Stimulated activated CD4-positive, alpha-beta T cell treated with anti-CD3 and anti-CD28 coated beads, Interleukin-2, amount 100 ng/mL, for 24 hours (primary cell): ENCODE measurements at regions not wholly inside any gene's neighbourhood (a gene's known extent, or its start where the extent isn't known, plus 50 kb on each side); places are given as distances from the start of the nearest gene placed in this dataset.
A peak's percentile ranks its signal among the peaks of the same experiment; 100 is the strongest.
"Not testable (repeated sequence)": the region's sequence is repeated elsewhere in the genome, so short reads cannot be mapped to it uniquely, and the experiment has no call there.

Experiments used
- DNase-seq, 2 donors: peaks; one replicate each; pipeline ENCODE4 v3.0.0-alpha.2; 2020

DNA sequence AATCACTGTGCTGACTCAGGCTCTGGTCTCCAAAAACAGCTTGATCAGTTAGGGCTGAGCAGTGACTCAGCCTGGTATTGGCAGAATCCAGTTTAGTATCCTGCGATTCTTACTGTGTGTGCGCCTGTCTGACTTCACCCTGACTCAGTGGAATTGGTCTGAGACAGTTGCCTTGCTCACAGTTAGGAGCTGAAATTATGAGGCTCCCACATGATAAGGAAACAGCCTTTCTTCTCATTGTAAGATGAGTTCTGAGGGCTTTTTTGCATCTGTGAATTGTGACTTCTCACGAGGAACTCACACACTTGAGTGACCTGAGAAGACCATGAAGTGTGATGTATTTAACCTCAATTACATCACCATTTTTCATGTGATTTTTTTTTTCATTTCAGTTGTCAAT, 1282.4 kb downstream of the RPIA start:
- DNase-seq: not testable (repeated sequence)

- not testable (repeated sequence) for DNase-seq
These were observed 1288.5 kb downstream of the RPIA start for GRCh38 chr2:89979826-89980537.

GRCh38 chr2:89982246-89982645, 1290.8 kb downstream of the RPIA start:
- not testable (repeated sequence) for DNase-seq

GRCh38 chr2:89985650-89986049, 1294.2 kb downstream of the RPIA start:
- not testable (repeated sequence) for DNase-seq

- DNase-seq: not testable (repeated sequence)
These were observed 1295.1 kb downstream of the RPIA start for GRCh38 chr2:89986532-89986931.

- DNase-seq: not testable (repeated sequence)
These were observed 1305.3 kb downstream of the RPIA start for GRCh38 chr2:89996779-89997178.

DNA sequence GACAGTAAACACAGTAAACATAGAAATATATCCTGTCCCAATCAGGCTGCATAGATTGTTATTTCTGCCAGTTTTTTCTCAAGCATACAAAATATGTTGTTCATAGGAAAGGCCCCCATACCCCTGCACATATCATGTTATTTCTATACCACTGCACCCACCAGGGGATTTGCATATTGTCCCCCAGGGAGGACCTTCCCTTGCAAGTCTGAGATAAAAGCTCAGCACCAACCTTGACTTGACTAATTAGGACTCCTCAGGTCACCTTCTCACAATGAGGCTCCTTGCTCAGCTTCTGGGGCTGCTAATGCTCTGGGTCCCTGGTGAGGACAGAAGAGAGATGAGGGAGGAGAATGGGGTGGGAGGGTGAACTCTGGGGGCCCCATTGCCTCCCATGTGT, 1313.1 kb downstream of the RPIA start:
- DNase-seq: not testable (repeated sequence)

DNA sequence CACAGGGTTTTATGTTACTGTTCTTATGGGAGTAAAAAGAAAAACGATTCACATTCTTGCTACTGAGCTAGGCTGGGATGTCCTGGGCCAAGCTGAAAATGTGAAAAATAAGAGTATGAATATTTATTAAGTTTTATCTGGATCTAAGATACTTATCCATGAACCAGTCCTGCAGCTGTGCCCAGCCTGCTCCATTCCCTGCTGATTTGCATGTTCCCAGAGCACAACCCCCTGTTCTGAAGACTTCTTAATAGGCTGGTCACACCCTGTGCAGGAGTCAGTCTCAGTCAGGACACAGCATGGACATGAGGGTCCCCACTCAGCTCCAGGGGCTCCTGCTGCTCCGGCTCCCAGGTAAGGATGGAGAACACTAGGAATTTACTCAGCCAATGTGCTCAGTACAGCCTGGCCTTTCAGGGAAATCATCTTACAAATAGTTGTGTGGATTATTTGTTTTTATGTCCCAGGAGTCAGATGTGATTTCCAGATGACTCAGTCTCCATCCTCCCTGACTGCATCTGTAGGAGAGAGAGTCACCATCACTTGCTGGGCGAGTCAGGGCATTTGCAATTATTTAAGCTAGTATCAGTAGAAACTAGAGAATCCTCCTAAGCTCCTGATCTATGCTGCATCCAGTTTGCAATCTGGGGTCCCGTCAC, 1319.1 kb downstream of the RPIA start:
- not testable (repeated sequence) for DNase-seq

DNA sequence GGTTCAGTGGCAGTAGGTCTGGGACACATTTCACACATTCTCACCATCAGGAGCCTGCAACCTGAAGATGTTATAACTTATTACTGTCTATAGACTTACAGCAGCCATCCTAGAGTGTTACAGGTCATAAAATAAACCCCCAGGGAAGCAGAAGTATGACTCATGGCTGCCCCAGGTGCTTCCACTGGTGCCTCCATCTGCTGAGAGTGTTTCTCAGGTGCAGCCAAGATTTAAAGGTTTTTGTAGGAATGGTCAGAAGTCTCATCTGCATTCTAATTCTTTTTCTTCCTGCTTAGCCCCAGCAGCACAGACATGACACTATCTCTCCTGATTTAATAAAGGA, 1319.6 kb downstream of the RPIA start:
- not testable (repeated sequence) for DNase-seq

DNA sequence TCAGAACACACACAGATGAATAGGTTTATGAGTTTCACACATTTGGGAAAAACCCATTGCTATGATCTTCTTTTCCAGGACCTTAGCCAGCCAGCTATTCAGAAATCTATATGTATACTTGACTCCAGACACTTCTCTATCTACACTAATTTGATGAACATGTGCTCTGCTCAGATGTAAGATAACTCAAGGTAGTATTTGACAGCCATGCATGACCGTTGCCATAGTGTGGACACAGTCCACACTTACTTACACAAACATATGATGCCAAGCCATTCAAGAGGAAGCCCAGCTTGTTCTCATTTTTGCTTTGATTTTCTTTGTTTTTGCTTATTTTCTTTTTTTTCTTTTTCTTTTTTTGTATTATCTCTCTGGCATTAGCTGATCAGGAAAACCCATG, 1328.4 kb downstream of the RPIA start:
- not testable (repeated sequence) for DNase-seq

GRCh38 chr2:90021234-90021633, 1329.8 kb downstream of the RPIA start:
- DNase-seq: not testable (repeated sequence)

GRCh38 chr2:90027231-90027643, 1335.8 kb downstream of the RPIA start:
- not testable (repeated sequence) for DNase-seq

DNA sequence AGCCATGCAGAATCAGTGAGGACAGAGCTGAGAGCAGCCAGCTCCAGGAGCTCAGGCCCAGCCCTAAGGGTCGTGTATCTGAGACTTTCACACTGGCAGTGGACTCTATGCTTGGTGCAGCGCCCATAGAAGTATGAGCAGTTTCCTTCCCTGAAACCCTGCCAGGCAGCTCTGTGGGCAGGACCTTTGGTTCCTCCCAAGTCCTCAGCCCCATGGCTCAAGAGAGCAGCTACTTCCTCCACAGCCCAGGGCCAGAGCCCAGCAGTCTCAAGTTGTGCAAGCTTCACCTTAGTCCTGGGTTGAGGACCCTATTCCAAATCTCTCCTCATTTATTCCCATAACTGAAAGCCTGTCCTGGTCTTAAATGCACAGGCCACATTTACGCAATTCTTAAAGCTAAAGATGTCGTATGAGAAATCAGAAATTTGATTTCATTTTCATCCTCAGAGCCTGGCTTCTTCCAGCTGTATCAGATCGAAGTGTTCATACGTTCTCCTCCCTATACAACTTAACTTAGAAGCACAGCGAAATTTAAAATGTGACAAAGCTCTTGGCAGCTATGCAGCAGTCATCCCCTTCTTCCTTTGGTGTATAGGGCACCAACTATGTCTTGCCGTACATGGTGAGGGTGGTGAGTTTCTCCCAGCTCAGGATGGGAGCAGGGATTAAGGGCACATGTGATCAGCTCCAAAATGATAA, 1337.1 kb downstream of the RPIA start:
- not testable (repeated sequence) for DNase-seq

DNA sequence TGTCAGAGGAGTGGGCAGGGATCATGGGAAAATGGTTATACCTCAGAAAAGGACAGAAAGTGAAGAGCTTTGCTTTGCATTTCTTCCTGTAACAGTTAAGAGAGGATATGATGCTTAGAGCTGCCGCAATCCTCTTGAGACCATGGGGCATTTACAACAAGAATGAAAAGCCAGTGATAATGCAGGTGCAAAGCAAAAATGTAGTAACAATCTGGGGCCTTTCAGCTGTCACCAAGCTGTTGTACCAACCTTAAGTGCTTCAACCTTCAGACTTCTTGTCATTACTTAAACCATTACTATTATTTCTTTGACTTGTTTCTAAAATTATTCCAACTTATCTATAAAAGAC, 1337.6 kb downstream of the RPIA start:
- DNase-seq: not testable (repeated sequence)

DNA sequence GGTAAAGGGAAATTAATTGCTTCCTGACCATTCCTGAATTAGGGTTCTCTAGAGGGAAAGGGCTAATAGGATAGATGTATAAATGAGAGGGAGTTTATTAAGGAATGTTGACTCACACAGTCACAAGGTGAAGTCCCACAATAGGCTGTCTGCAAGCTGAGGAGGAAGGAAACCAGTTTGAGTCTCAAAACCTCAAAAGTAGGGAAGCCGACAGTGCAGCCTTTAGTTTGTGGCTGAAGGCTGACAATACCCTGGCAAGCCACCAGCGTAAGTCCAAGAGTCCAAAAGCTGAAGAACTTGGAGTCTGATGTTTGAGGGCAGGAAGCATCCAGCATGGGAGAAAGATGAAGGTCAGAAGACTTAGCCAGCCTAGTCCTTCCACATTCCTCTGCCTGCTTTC, 1340.8 kb downstream of the RPIA start:
- DNase-seq: not testable (repeated sequence)

GRCh38 chr2:90036335-90036734, 1344.9 kb downstream of the RPIA start:
- not testable (repeated sequence) for DNase-seq

DNA sequence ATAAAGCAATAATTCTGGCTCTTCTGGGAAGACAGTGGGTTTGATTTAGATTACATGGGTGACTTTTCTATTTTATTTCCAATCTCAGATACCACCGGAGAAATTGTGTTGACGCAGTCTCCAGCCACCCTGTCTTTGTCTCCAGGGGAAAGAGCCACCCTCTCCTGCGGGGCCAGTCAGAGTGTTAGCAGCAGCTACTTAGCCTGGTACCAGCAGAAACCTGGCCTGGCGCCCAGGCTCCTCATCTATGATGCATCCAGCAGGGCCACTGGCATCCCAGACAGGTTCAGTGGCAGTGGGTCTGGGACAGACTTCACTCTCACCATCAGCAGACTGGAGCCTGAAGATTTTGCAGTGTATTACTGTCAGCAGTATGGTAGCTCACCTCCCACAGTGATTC, 1347.6 kb downstream of the RPIA start:
- DNase-seq: not testable (repeated sequence)

GRCh38 chr2:90047776-90048175, 1356.3 kb downstream of the RPIA start:
- DNase-seq: not testable (repeated sequence)

GRCh38 chr2:90052113-90052631, 1360.7 kb downstream of the RPIA start:
- not testable (repeated sequence) for DNase-seq

GRCh38 chr2:90069290-90069894, 1377.9 kb downstream of the RPIA start:
- DNase-seq: peak in 1 of 2 donors; percentile 18

DNA sequence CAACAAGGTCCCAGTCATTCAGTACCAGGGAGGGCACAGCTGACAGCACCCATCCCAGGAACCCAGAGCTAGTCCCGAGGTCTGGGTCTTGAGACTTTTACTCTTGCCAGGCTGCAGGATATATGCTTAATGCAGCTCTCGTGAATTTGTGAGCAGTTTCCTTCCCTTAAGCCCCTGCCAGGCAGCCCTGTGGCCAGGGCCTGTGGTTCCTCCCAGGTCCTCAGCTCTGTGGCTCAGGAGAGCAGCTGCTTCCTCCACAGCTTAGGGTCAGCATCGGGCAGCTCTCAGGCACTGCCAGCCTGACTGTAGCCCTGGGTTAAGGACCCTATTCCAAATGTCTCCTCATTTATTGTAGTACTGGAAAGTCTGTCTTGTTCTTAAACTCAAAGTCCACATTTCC, 1384.8 kb downstream of the RPIA start:
- DNase-seq: no peak

GRCh38 chr2:90077948-90078347, 1386.5 kb downstream of the RPIA start:
- no peak for DNase-seq

GRCh38 chr2:90079374-90079773, 1387.9 kb downstream of the RPIA start:
- DNase-seq: no peak
